SK-N-SH treated with all-trans-retinoic acid at 6 μM for 48 hours (cell line): ENCODE measurements at regions not wholly inside any gene's neighbourhood (a gene's known extent, or its start where the extent isn't known, plus 50 kb on each side); places are given as distances from the start of the nearest gene placed in this dataset.

Experiments
- ATAC-seq: fragments of 200-7000 bp; cut with Tn5 transposase; 3 replicates; pipeline ENCODE4 v1.9.1; 2020; ENCODE audit warnings: mild to moderate bottlenecking, moderate library complexity
- ARNTL ChIP-seq: fragments of 450-650 bp; formaldehyde crosslinking; IDR thresholded peaks from 2 replicates; pipeline ENCODE4 v1.5.0; 2020; ENCODE audit warnings: low read depth, mild to moderate bottlenecking, moderate library complexity, borderline replicate concordance
- BACH2 ChIP-seq: fragments of 250-450 bp; sonication (Bioruptor Pico); IDR thresholded peaks from 2 replicates; pipeline ENCODE4 v1.9.0; 2021; ENCODE audit warnings: mild to moderate bottlenecking, borderline replicate concordance
- CREB5 ChIP-seq: fragments of 250-450 bp; sonication (Bioruptor Pico); IDR thresholded peaks from 2 replicates; pipeline ENCODE4 v1.5.1; 2020; ENCODE audit warnings: low read depth, mild to moderate bottlenecking, moderate library complexity
- CSDC2 ChIP-seq: fragments of 250-450 bp; sonication (Bioruptor Pico); IDR thresholded peaks from 2 replicates; pipeline ENCODE4 v1.5.0; 2020; ENCODE audit warnings: mild to moderate bottlenecking, moderate library complexity
- CSRNP3 ChIP-seq: fragments of 250-450 bp; sonication (Bioruptor Pico); IDR thresholded peaks from 2 replicates; pipeline ENCODE4 v1.5.1; 2021; ENCODE audit warnings: mild to moderate bottlenecking, moderate library complexity
- ESRRG ChIP-seq: fragments of 250-450 bp; sonication (Bioruptor Pico); IDR thresholded peaks from 2 replicates; pipeline ENCODE4 v1.6.1; 2021; ENCODE audit warnings: mild to moderate bottlenecking
- GLIS3 ChIP-seq: fragments of 250-450 bp; sonication (Bioruptor Pico); IDR thresholded peaks from 2 replicates; pipeline ENCODE4 v1.5.0; 2020; ENCODE audit warnings: mild to moderate bottlenecking, moderate library complexity
- ISL1 ChIP-seq: fragments of 250-450 bp; sonication (Bioruptor Pico); IDR thresholded peaks from 2 replicates; pipeline ENCODE4 v2.1.2; 2022; ENCODE audit warnings: mild to moderate bottlenecking, moderate library complexity
- OSR1 ChIP-seq: fragments of 250-450 bp; sonication (Bioruptor Pico); IDR thresholded peaks from 2 replicates; pipeline ENCODE4 v1.8.0; 2022; ENCODE audit warnings: moderate library complexity, mild to moderate bottlenecking, inconsistent platforms
- PATZ1 ChIP-seq: fragments of 250-450 bp; sonication (Bioruptor Pico); IDR thresholded peaks from 2 replicates; pipeline ENCODE4 v1.8.0; 2020; ENCODE audit warnings: mild to moderate bottlenecking, moderate library complexity, borderline replicate concordance
- POU6F1 ChIP-seq: fragments of 250-450 bp; sonication (Bioruptor Pico); IDR thresholded peaks from 2 replicates; pipeline ENCODE4 v1.8.0; 2021; ENCODE audit warnings: low read depth, mild to moderate bottlenecking, moderate library complexity, borderline replicate concordance
- PPARA ChIP-seq: fragments of 250-450 bp; sonication (Bioruptor Pico); IDR thresholded peaks from 2 replicates; pipeline ENCODE4 v1.5.0; 2020; ENCODE audit warnings: mild to moderate bottlenecking, borderline replicate concordance
- RARB ChIP-seq: fragments of 250-450 bp; sonication (Bioruptor Pico); IDR thresholded peaks from 2 replicates; pipeline ENCODE4 v1.8.0; 2021; ENCODE audit warnings: mild to moderate bottlenecking, moderate library complexity
- SNAI2 ChIP-seq: fragments of 250-450 bp; sonication (Bioruptor Pico); IDR thresholded peaks from 2 replicates; pipeline ENCODE4 v1.5.0; 2020; ENCODE audit warnings: mild to moderate bottlenecking, moderate library complexity
- TCF4 ChIP-seq: fragments of 250-450 bp; sonication (Bioruptor Pico); IDR thresholded peaks from 2 replicates; pipeline ENCODE4 v1.8.0; 2021; ENCODE audit warnings: mild to moderate bottlenecking, moderate library complexity, borderline replicate concordance
- TOX ChIP-seq: fragments of 250-450 bp; sonication (Bioruptor Pico); IDR thresholded peaks from 2 replicates; pipeline ENCODE4 v1.8.0; 2021; ENCODE audit warnings: mild to moderate bottlenecking, moderate library complexity, borderline replicate concordance
- TSHZ2 ChIP-seq: fragments of 250-450 bp; sonication (Bioruptor Pico); IDR thresholded peaks from 2 replicates; pipeline ENCODE4 v1.5.0; 2020; ENCODE audit warnings: mild to moderate bottlenecking, moderate library complexity
- ZC3H10 ChIP-seq: fragments of 250-450 bp; sonication (Bioruptor Pico); IDR thresholded peaks from 2 replicates; pipeline ENCODE4 v1.5.1; 2021; ENCODE audit warnings: mild to moderate bottlenecking, moderate library complexity
- ZFP3 ChIP-seq: fragments of 250-450 bp; sonication (Bioruptor Pico); IDR thresholded peaks from 2 replicates; pipeline ENCODE4 v1.5.0; 2020; ENCODE audit warnings: mild to moderate bottlenecking, moderate library complexity
- ZFP30 ChIP-seq: fragments of 450-650 bp; formaldehyde crosslinking; IDR thresholded peaks from 2 replicates; pipeline ENCODE4 v1.5.0; 2022; ENCODE audit warnings: mild to moderate bottlenecking, moderate library complexity
- ZNF565 ChIP-seq: fragments of 450-650 bp; formaldehyde crosslinking; conservative IDR thresholded peaks from 2 replicates; pipeline ENCODE4 v1.5.0; 2020; ENCODE audit warnings: low read depth, mild to moderate bottlenecking, moderate library complexity
- ZNF70 ChIP-seq: fragments of 450-650 bp; formaldehyde crosslinking; IDR thresholded peaks from 2 replicates; pipeline ENCODE4 v1.5.0; 2020; ENCODE audit warnings: mild to moderate bottlenecking, moderate library complexity
- ZNF8 ChIP-seq: fragments of 450-650 bp; formaldehyde crosslinking; IDR thresholded peaks from 2 replicates; pipeline ENCODE4 v1.5.0; 2020; ENCODE audit warnings: mild to moderate bottlenecking, moderate library complexity

- TF ChIP-seq BACH2 (CRISPR knock-in tag) = no peak
- TF ChIP-seq, all 23 proteins: peak for 0
- no peak for ATAC-seq
These were observed 203.7 kb upstream of the TLE3 start for GRCh38 chr15:70301396-70301795.

- TF ChIP-seq ZNF565 (CRISPR knock-in tag) (no peak), CREB5 (CRISPR knock-in tag) (no peak), CSDC2 (CRISPR knock-in tag) (no peak), TSHZ2 (CRISPR knock-in tag) (no peak), CSRNP3 (CRISPR knock-in tag) (no peak), POU6F1 (CRISPR knock-in tag) (no peak), ARNTL (CRISPR knock-in tag) (no peak), RARB (no peak), TCF4 (CRISPR knock-in tag) (no peak), ISL1 (CRISPR knock-in tag) (no peak), OSR1 (CRISPR knock-in tag) (no peak), ZNF8 (CRISPR knock-in tag) (no peak), SNAI2 (no peak), ZFP30 (no peak), ZC3H10 (no peak), PATZ1 (CRISPR knock-in tag) (no peak), ZNF70 (CRISPR knock-in tag) (no peak), TOX (CRISPR knock-in tag) (no peak), GLIS3 (CRISPR knock-in tag) (no peak)
- ATAC-seq = no peak
These were observed 202.5 kb upstream of the TLE3 start for GRCh38 chr15:70299931-70300869.

GRCh38 chr15:70297465-70298058 lies 199.8 kb upstream of the TLE3 start:
- ATAC-seq = no peak
- TF ChIP-seq TOX (CRISPR knock-in tag) (no peak), OSR1 (CRISPR knock-in tag) (no peak), ARNTL (CRISPR knock-in tag) (no peak), ESRRG (CRISPR knock-in tag) (no peak), PPARA (no peak), ZNF8 (CRISPR knock-in tag) (no peak), ISL1 (CRISPR knock-in tag) (no peak), SNAI2 (no peak), ZNF70 (CRISPR knock-in tag) (no peak), CSDC2 (CRISPR knock-in tag) (no peak), CREB5 (CRISPR knock-in tag) (no peak), TCF4 (CRISPR knock-in tag) (no peak), RARB (no peak), BACH2 (CRISPR knock-in tag) (no peak), POU6F1 (CRISPR knock-in tag) (no peak), ZFP30 (no peak), ZNF565 (CRISPR knock-in tag) (no peak), GLIS3 (CRISPR knock-in tag) (no peak), ZC3H10 (no peak), ZFP3 (CRISPR knock-in tag) (no peak)
- TF ChIP-seq, all 23 proteins: peak for 0
